H9 (cell line): ENCODE measurements at regions not wholly inside any gene's neighbourhood (a gene's known extent, or its start where the extent isn't known, plus 50 kb on each side); places are given as distances from the start of the nearest gene placed in this dataset.

ENCODE experiments used
- DNase-seq: peaks from one replicate; pipeline ENCODE4 v3.0.0-alpha.2; 2017
- H2AFZ ChIP-seq: one replicate; pipeline ENCODE4 v1.6.1; 2013; ENCODE audit warnings: mild to moderate bottlenecking, low read length, control low read depth, moderate library complexity
- H2AK5ac ChIP-seq: 2 replicates; pipeline ENCODE4 v1.6.1; 2013; ENCODE audit warnings: low read length, control low read depth, mixed read lengths; ENCODE audit not compliant: insufficient read length
- H2BK120ac ChIP-seq: one replicate; pipeline ENCODE4 v1.6.1; 2013; ENCODE audit warnings: low read depth, mild to moderate bottlenecking, low read length, control low read depth, inconsistent platforms; ENCODE audit not compliant: poor library complexity, severe bottlenecking
- H2BK12ac ChIP-seq: 2 replicates; pipeline ENCODE4 v1.6.1; 2013; ENCODE audit warnings: low read length, control low read depth, mixed read lengths, low read depth; ENCODE audit not compliant: insufficient read length
- H2BK15ac ChIP-seq: 2 replicates; pipeline ENCODE4 v1.6.1; 2013; ENCODE audit warnings: low read depth, low read length, control low read depth
- H2BK20ac ChIP-seq: one replicate; pipeline ENCODE4 v1.6.1; 2013; ENCODE audit warnings: low read depth, mild to moderate bottlenecking, low read length, control low read depth, inconsistent platforms; ENCODE audit not compliant: poor library complexity, severe bottlenecking
- H2BK5ac ChIP-seq: 2 replicates; pipeline ENCODE4 v1.6.1; 2013; ENCODE audit warnings: low read length, control low read depth, mixed read lengths; ENCODE audit not compliant: insufficient read length
- H3K14ac ChIP-seq: 2 replicates; pipeline ENCODE4 v1.6.1; 2013; ENCODE audit warnings: low read length, control low read depth; ENCODE audit not compliant: insufficient read depth
- H3K18ac ChIP-seq: 2 replicates; pipeline ENCODE4 v1.6.1; 2013; ENCODE audit warnings: low read depth, mild to moderate bottlenecking, mixed read lengths, low read length, control low read depth; ENCODE audit not compliant: insufficient read length
- H3K23ac ChIP-seq: 2 replicates; pipeline ENCODE4 v1.6.1; 2013; ENCODE audit warnings: low read length, control low read depth, mixed read lengths, low read depth; ENCODE audit not compliant: insufficient read length
- H3K23me2 ChIP-seq: 2 replicates; pipeline ENCODE4 v1.6.1; 2013; ENCODE audit warnings: low read depth, mild to moderate bottlenecking, mixed read lengths, low read length, control low read depth; ENCODE audit not compliant: insufficient read length, poor library complexity, severe bottlenecking
- H3K27ac ChIP-seq: 2 replicates; pipeline ENCODE4 v1.5.1; 2013; ENCODE audit warnings: low read length, control low read depth, mixed read lengths, low read depth; ENCODE audit not compliant: insufficient read length
- H3K27me3 ChIP-seq: 2 replicates; pipeline ENCODE4 v1.6.1; 2013; ENCODE audit warnings: low read length, control low read depth, inconsistent platforms; ENCODE audit not compliant: insufficient read depth
- H3K4ac ChIP-seq: 2 replicates; pipeline ENCODE4 v1.6.1; 2013; ENCODE audit warnings: low read depth, mild to moderate bottlenecking, control low read depth, inconsistent platforms, low read length, moderate library complexity
- H3K4me1 ChIP-seq: 2 replicates; pipeline ENCODE4 v1.6.1; 2013; ENCODE audit warnings: low read length, control low read depth, inconsistent platforms; ENCODE audit not compliant: insufficient read depth
- H3K4me2 ChIP-seq: 2 replicates; pipeline ENCODE4 v1.6.1; 2013; ENCODE audit warnings: low read length, control low read depth, mixed read lengths; ENCODE audit not compliant: insufficient read length, insufficient read depth
- H3K56ac ChIP-seq: 2 replicates; pipeline ENCODE4 v1.6.1; 2013; ENCODE audit warnings: low read depth, mild to moderate bottlenecking, mixed read lengths, low read length, control low read depth; ENCODE audit not compliant: insufficient read length
- H3K79me1 ChIP-seq: 2 replicates; pipeline ENCODE4 v1.6.1; 2013; ENCODE audit warnings: low read depth, mild to moderate bottlenecking, moderate library complexity, low read length, control low read depth, inconsistent platforms; ENCODE audit not compliant: insufficient read depth, poor library complexity, severe bottlenecking
- H3K79me2 ChIP-seq: 2 replicates; pipeline ENCODE4 v1.6.1; 2013; ENCODE audit warnings: low read length, control low read depth, inconsistent platforms; ENCODE audit not compliant: insufficient read depth
- H3K9ac ChIP-seq: 2 replicates; pipeline ENCODE4 v1.6.1; 2013; ENCODE audit warnings: low read length, control low read depth, mixed read lengths; ENCODE audit not compliant: insufficient read length; ENCODE audit errors: extremely low read depth
- H3K9me3 ChIP-seq: one replicate; pipeline ENCODE4 v1.6.1; 2013; ENCODE audit warnings: low read depth, low read length, inconsistent platforms; ENCODE audit not compliant: control insufficient read depth
- H3T11ph ChIP-seq: one replicate; pipeline ENCODE4 v1.6.1; 2013; ENCODE audit warnings: mild to moderate bottlenecking, low read length, control low read depth, inconsistent platforms
- H4K20me1 ChIP-seq: one replicate; pipeline ENCODE4 v1.6.1; 2013; ENCODE audit not compliant: control insufficient read depth, insufficient read length, insufficient read depth
- H4K5ac ChIP-seq: 2 replicates; pipeline ENCODE4 v1.6.1; 2013; ENCODE audit warnings: low read depth, mild to moderate bottlenecking, mixed read lengths, low read length, control low read depth; ENCODE audit not compliant: insufficient read length
- H4K8ac ChIP-seq: replicated peaks from 2 replicates; pipeline ENCODE4 v1.6.1; 2013; ENCODE audit warnings: low read length, control low read depth, mixed read lengths, low read depth; ENCODE audit not compliant: insufficient read length
- H4K91ac ChIP-seq: 2 replicates; pipeline ENCODE4 v1.6.1; 2013; ENCODE audit warnings: low read depth, mild to moderate bottlenecking, moderate library complexity, mixed read lengths, low read length, control low read depth; ENCODE audit not compliant: insufficient read length
- H3K27ac Mint-ChIP-seq, 3 experiments: 2 replicates in 2 of 3; 3 replicates in 1 of 3; pipeline ENCODE4 v1.8.0; 2020 to 2021; ENCODE audit warnings: mixed read lengths in 3 of 3, mild to moderate bottlenecking in 1 of 3, moderate library complexity in 1 of 3
- H3K27me3 Mint-ChIP-seq: 2 replicates; pipeline ENCODE4 v1.8.0; 2021; ENCODE audit warnings: low read depth, mild to moderate bottlenecking, moderate library complexity, mixed read lengths
- H3K36me3 Mint-ChIP-seq, 3 experiments: 2 replicates in 2 of 3; 3 replicates in 1 of 3; pipeline ENCODE4 v1.8.0; 2020 to 2021; ENCODE audit warnings: low read depth in 3 of 3, mixed read lengths in 3 of 3; ENCODE audit not compliant: insufficient read depth in 1 of 3
- H3K4me1 Mint-ChIP-seq, 2 experiments: 2 replicates each; pipeline ENCODE4 v1.8.0; 2020; ENCODE audit warnings: mixed read lengths in 2 of 2
- H3K4me3 Mint-ChIP-seq, 2 experiments: 2 replicates in 1 of 2; 3 replicates in 1 of 2; pipeline ENCODE4 v1.8.0; 2020 to 2021; ENCODE audit warnings: mild to moderate bottlenecking in 2 of 2, mixed read lengths in 2 of 2, moderate library complexity in 1 of 2
- H3K9me3 Mint-ChIP-seq, 2 experiments: 2 replicates in 1 of 2; 3 replicates in 1 of 2; pipeline ENCODE4 v1.8.0; 2020; ENCODE audit warnings: mild to moderate bottlenecking in 2 of 2, mixed read lengths in 2 of 2, moderate library complexity in 1 of 2
- WGBS: extraction: QIAGEN DNeasy Blood & Tissue Kit; methylation state at CpG from one replicate; pipeline ENCODE4 v1.1.7; 2013; ENCODE audit warnings: missing lambda C conversion rate, low lambda C conversion rate, mixed read lengths; ENCODE audit not compliant: insufficient read length; ENCODE audit errors: extremely low coverage; 5-methylcytosine and 5-hydroxymethylcytosine counted together
- TF ChIP-seq, protein P1 (sequence below): fragments of 200-600 bp; sonication (generic); conservative IDR thresholded peaks from 3 replicates; pipeline ENCODE4 v1.8.0; 2021; ENCODE audit warnings: antibody characterized with exemption, mild to moderate bottlenecking

DNA sequence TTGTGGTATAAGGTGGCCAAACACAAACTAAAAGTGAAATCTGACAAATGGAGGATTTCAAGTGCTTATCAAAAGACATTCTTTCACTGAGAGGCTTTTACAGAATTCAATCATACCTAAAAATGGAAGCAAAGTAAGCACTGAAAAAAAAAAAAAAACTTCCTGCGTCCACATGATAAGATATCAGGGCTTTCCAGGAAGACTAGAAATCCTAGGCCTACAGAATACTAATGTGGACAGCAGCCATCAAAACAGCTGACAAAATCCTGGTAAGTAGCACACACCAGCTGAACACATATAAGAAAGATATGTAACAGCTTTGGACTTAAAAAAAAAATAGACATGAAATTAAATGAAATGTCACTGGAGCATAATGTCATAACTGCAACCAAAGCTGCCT is 178.2 kb downstream of the SUCLG1 start:
- no peaks in the 10 kb centered on the region for H3K79me1 ChIP-seq
- no peaks in the 10 kb centered on the region for H3K9me3 Mint-ChIP-seq
- H3K18ac ChIP-seq, result no peak overlapping the region
- no peak overlapping the region for H2BK5ac ChIP-seq
- TF ChIP-seq, protein P1, sequence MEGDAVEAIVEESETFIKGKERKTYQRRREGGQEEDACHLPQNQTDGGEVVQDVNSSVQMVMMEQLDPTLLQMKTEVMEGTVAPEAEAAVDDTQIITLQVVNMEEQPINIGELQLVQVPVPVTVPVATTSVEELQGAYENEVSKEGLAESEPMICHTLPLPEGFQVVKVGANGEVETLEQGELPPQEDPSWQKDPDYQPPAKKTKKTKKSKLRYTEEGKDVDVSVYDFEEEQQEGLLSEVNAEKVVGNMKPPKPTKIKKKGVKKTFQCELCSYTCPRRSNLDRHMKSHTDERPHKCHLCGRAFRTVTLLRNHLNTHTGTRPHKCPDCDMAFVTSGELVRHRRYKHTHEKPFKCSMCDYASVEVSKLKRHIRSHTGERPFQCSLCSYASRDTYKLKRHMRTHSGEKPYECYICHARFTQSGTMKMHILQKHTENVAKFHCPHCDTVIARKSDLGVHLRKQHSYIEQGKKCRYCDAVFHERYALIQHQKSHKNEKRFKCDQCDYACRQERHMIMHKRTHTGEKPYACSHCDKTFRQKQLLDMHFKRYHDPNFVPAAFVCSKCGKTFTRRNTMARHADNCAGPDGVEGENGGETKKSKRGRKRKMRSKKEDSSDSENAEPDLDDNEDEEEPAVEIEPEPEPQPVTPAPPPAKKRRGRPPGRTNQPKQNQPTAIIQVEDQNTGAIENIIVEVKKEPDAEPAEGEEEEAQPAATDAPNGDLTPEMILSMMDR, result no peak
- H3K4me1 Mint-ChIP-seq, result peaks cover 11 to 13% of the 10 kb centered on the region in 2 experiments; a peak in 3 of 4 replicates
- no peaks in the 10 kb centered on the region for H3K9me3 ChIP-seq
- no peak overlapping the region for H3K23ac ChIP-seq
- H3K27me3 ChIP-seq, result no peaks in the 10 kb centered on the region
- H4K20me1 ChIP-seq, result no peaks in the 10 kb centered on the region
- no peak overlapping the region for H2AK5ac ChIP-seq
- H2BK120ac ChIP-seq, result no peak overlapping the region
- H3K79me2 ChIP-seq, result no peaks in the 10 kb centered on the region
- no peak for DNase-seq
- no peak overlapping the region for H3K27ac Mint-ChIP-seq
- no peaks in the 10 kb centered on the region for H3K4me1 ChIP-seq
- no peaks in the 10 kb centered on the region for H3K27me3 Mint-ChIP-seq
- no peak overlapping the region for H3K4me2 ChIP-seq
- no CpG with 5 or more reads among the region's 1 CpG for WGBS
- H2BK15ac ChIP-seq, result no peak overlapping the region
- no peak overlapping the region for H3K14ac ChIP-seq
- H2BK20ac ChIP-seq, result no peak overlapping the region
- H3K9ac ChIP-seq, result no peak overlapping the region
- H3K23me2 ChIP-seq, result no peaks in the 10 kb centered on the region
- no peak overlapping the region for H4K8ac ChIP-seq
- H4K91ac ChIP-seq, result no peak overlapping the region
- H3K27ac ChIP-seq, result no peak overlapping the region
- no peak overlapping the region for H3K4ac ChIP-seq
- H3K4me3 Mint-ChIP-seq, result no peak overlapping the region
- H3T11ph ChIP-seq, result no peak overlapping the region
- no peak overlapping the region for H3K56ac ChIP-seq
- no peak overlapping the region for H2BK12ac ChIP-seq
- H3K36me3 Mint-ChIP-seq, result no peaks in the 10 kb centered on the region
- H2AFZ ChIP-seq, result no peak overlapping the region
- no peak overlapping the region for H4K5ac ChIP-seq
